ENCODE measurements at regions not wholly inside any gene's neighbourhood (a gene's known extent, or its start where the extent isn't known, plus 50 kb on each side); places are given as distances from the start of the nearest gene placed in this dataset.

DNA sequence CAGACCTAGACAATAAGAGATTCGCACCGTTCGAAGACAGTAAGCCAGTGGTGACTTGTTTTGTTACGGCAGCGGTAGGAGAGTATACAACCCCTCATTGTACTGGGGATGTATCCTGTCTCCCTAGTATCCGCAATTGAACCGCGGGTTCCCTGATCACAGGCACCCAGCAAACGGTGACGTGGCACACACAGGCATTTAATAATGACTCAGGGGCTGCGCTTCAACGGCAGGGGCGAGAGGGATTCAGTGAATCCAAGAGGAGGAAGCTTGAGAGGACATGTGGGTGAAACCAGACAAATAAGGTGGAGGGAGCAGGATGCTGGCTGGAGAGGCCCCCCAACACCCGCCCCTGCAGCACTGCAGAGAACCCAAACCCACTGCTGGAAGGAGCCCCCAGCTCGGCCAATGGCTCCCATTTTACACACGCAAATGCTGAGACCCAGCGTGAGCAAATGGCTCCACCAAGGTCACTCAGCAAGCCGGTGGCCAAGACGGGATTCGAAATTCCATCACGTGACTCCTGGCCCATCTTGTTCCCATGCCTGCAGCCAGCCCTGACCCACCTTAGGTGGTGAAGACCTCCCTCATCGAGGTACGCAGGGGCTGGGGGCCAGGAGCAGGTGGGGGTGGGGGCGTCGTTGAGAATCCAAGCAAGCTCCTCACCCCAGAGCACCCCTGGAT lies 149.9 kb downstream of the SYF2 start:
- DNase-seq (ENCODE audit: low spot score) (no peak), ATAC-seq (ENCODE audit: low read depth) (no peak)
- Histone ChIP-seq H3K36me3 (ENCODE audit: low read depth) (no peaks in the 10 kb centered on the region), H3K4me1 (ENCODE audit: insufficient read depth, poor library complexity, severe bottlenecking) (no peaks in the 10 kb centered on the region), H3K9me3 (ENCODE audit: severe bottlenecking) (no peaks in the 10 kb centered on the region), H3K4me3 (ENCODE audit: severe bottlenecking) (no peak overlapping the region), H3K27ac (ENCODE audit: poor library complexity, severe bottlenecking) (no peak overlapping the region), H3K27me3 (ENCODE audit: insufficient read depth, poor library complexity, severe bottlenecking) (no peaks in the 10 kb centered on the region)
- TF ChIP-seq, protein P1, sequence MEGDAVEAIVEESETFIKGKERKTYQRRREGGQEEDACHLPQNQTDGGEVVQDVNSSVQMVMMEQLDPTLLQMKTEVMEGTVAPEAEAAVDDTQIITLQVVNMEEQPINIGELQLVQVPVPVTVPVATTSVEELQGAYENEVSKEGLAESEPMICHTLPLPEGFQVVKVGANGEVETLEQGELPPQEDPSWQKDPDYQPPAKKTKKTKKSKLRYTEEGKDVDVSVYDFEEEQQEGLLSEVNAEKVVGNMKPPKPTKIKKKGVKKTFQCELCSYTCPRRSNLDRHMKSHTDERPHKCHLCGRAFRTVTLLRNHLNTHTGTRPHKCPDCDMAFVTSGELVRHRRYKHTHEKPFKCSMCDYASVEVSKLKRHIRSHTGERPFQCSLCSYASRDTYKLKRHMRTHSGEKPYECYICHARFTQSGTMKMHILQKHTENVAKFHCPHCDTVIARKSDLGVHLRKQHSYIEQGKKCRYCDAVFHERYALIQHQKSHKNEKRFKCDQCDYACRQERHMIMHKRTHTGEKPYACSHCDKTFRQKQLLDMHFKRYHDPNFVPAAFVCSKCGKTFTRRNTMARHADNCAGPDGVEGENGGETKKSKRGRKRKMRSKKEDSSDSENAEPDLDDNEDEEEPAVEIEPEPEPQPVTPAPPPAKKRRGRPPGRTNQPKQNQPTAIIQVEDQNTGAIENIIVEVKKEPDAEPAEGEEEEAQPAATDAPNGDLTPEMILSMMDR (IDR thresholded peaks at IDR 0.05; ENCODE audit: poor library complexity, severe bottlenecking): no peak

DNA sequence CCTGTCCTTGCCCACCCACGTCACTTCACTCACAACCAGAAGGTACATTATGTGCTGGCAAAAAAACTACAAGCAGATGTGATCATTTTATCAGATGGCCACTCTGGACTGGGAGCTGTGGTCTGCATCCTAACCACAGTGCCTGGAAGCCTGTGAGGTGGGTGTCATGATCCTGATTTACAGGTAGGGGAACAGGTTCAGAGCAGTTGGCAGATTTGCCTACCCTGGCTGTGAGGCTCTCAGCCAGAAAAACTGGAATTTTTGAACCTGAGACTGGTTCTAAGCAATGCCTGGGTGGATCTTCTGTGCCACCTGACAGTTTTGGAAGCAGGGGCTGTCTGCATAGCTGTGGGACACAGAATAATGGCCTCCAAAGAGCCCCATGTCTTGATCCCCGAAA lies 150.8 kb downstream of the SYF2 start:
- TF ChIP-seq, protein P1 (IDR thresholded peaks at IDR 0.05; ENCODE audit: poor library complexity, severe bottlenecking): no peak
- DNase-seq (ENCODE audit: low spot score): no peak
- no peak for ATAC-seq (ENCODE audit: low read depth)
- Histone ChIP-seq H3K27ac (ENCODE audit: poor library complexity, severe bottlenecking) (no peak overlapping the region), H3K27me3 (ENCODE audit: insufficient read depth, poor library complexity, severe bottlenecking) (no peaks in the 10 kb centered on the region), H3K4me1 (ENCODE audit: insufficient read depth, poor library complexity, severe bottlenecking) (no peaks in the 10 kb centered on the region), H3K4me3 (ENCODE audit: severe bottlenecking) (no peak overlapping the region), H3K9me3 (ENCODE audit: severe bottlenecking) (no peaks in the 10 kb centered on the region), H3K36me3 (ENCODE audit: low read depth) (no peaks in the 10 kb centered on the region)

DNA sequence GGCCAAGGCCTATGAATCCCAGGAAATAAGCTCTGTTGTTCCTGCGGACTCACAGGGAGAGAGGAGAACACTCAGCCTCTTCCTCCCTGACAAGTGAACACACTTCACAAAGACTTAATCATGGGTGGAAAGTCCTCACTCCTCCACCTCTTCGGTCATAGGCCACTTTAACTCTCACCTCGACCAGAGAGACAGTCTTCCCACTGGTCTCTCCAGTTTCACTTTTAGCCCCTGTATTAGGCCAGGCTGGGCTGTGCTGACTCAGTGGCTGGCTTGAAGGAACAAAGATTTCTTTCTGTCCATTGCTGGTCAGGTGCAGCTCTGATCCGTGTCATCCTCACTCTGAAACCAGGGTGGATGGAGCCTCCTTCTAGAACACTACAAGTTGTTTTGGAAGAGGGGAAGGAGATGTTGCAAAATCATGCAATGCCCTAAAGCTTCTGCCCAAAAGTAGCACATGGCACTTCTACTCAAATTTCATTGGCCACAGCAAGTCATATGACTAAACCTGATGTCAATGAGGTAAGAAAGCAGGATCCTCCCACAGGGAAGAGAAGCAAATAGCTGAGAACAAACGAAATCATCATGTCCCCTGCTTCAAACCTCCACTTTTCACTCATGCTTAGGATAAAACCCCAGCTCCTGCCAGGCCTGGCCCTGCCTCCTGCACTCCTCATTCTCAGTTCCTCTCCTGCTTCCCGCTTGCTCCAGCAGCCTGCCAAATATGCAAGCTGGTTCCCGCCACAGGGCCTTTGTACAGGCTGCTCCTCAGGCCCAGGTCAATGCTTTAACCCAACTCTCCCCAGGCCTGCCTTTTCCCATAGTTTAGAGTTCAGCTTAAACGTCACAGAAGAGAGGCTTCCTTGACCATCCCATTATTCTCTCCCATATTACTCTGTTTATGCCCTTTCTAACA lies 150.5 kb upstream of the RUNX3 start:
- H3K27me3 ChIP-seq (ENCODE audit: insufficient read depth, poor library complexity, severe bottlenecking): no peaks in the 10 kb centered on the region
- no peak for DNase-seq (ENCODE audit: low spot score)
- TF ChIP-seq, protein P1 (IDR thresholded peaks at IDR 0.05; ENCODE audit: poor library complexity, severe bottlenecking): no peak
- ATAC-seq (ENCODE audit: low read depth): no peak; the same call in 2 of the 3 replicates
- H3K36me3 ChIP-seq (ENCODE audit: low read depth): no peaks in the 10 kb centered on the region
- no peaks in the 10 kb centered on the region for H3K9me3 ChIP-seq (ENCODE audit: severe bottlenecking)
- no peak overlapping the region for H3K4me3 ChIP-seq (ENCODE audit: severe bottlenecking)
- H3K27ac ChIP-seq (ENCODE audit: poor library complexity, severe bottlenecking): no peak overlapping the region
- no peaks in the 10 kb centered on the region for H3K4me1 ChIP-seq (ENCODE audit: insufficient read depth, poor library complexity, severe bottlenecking)

DNA sequence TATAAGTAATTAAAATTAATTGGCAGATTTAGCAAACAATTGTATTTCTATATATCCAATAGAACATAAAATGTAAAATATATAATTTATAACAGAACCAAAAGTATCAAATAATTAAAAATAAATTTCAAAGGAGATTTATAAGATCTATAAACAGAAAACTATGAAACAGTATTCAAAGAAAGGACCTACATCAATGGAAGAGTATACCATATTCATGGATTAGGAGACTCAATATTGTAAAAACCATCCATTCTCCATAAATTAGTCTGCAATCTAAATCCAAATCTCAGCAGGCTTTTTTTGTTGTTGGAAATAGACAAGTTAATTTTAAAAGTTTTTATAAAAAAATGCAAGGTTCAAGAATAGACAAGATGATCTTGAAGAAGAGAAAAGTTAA lies 149.0 kb upstream of the RUNX3 start:
- Histone ChIP-seq H3K27ac (ENCODE audit: poor library complexity, severe bottlenecking) (no peak overlapping the region), H3K27me3 (ENCODE audit: insufficient read depth, poor library complexity, severe bottlenecking) (no peaks in the 10 kb centered on the region), H3K36me3 (ENCODE audit: low read depth) (no peaks in the 10 kb centered on the region), H3K4me3 (ENCODE audit: severe bottlenecking) (no peak overlapping the region), H3K9me3 (ENCODE audit: severe bottlenecking) (no peaks in the 10 kb centered on the region), H3K4me1 (ENCODE audit: insufficient read depth, poor library complexity, severe bottlenecking) (no peaks in the 10 kb centered on the region)
- DNase-seq (ENCODE audit: low spot score) (no peak), ATAC-seq (ENCODE audit: low read depth) (no peak)
- TF ChIP-seq, protein P1 (IDR thresholded peaks at IDR 0.05; ENCODE audit: poor library complexity, severe bottlenecking): no peak

Data from RWPE2 (cell line).